Colonic mucosa (tissue), 4 donors: ENCODE measurements at regions not wholly inside any gene's neighbourhood (a gene's known extent, or its start where the extent isn't known, plus 50 kb on each side); places are given as distances from the start of the nearest gene placed in this dataset.
A peak's percentile ranks its signal among the peaks of the same experiment; 100 is the strongest.
"Not testable (repeated sequence)": the region's sequence is repeated elsewhere in the genome, so short reads cannot be mapped to it uniquely, and the experiment has no call there.

Experiments
- DNase-seq: peaks from one replicate; pipeline ENCODE4 v3.0.0-alpha.2; 2020
- H3K27ac ChIP-seq: fragments of 200-600 bp; one replicate; pipeline ENCODE4 v1.8.0; 2021
- H3K27me3 ChIP-seq: fragments of 200-600 bp; one replicate; pipeline ENCODE4 v1.8.0; 2021
- H3K36me3 ChIP-seq: fragments of 200-600 bp; one replicate; pipeline ENCODE4 v1.8.0; 2021
- H3K4me1 ChIP-seq: fragments of 200-600 bp; one replicate; pipeline ENCODE4 v1.8.0; 2021; ENCODE audit warnings: mild to moderate bottlenecking
- H3K4me3 ChIP-seq: fragments of 200-600 bp; one replicate; pipeline ENCODE4 v1.8.0; 2021
- H3K9ac ChIP-seq, 2 donors: one replicate each; pipeline ENCODE4 v1.7.0; 2013; ENCODE audit warnings: control low read depth in 2 of 2, low read depth in 2 of 2, low read length in 2 of 2
- H3K9me3 ChIP-seq: fragments of 200-600 bp; one replicate; pipeline ENCODE4 v1.8.0; 2021
- intact Hi-C: fragments of 100-400 bp; cut with DNase I; formaldehyde crosslinking; loops from one replicate; pipeline ENCODE4 v1.14.1; 2022
- TF ChIP-seq, protein P1 (sequence below): fragments of 200-600 bp; IDR thresholded peaks from one replicate; pipeline ENCODE4 v1.8.0; 2022; ENCODE audit warnings: antibody characterized with exemption, mild to moderate bottlenecking
- donor health status: healthy.
- donor health status: DM: no; HTN: no; CAD: no.
- donor health status: DM: no; HTN: no; CAD: no.

GRCh38 chr16:85240982-85241924 is 129.0 kb upstream of the CIBAR2 start:
- intact Hi-C loops, result no loop called here
- H3K27ac ChIP-seq, result no peak overlapping the region
- H3K4me1 ChIP-seq, result no peaks in the 10 kb centered on the region
- H3K27me3 ChIP-seq, result peaks cover 6% of the 10 kb centered on the region
- H3K9ac ChIP-seq, result no peak overlapping the region
- no peak overlapping the region for H3K4me3 ChIP-seq
- TF ChIP-seq, protein P1, sequence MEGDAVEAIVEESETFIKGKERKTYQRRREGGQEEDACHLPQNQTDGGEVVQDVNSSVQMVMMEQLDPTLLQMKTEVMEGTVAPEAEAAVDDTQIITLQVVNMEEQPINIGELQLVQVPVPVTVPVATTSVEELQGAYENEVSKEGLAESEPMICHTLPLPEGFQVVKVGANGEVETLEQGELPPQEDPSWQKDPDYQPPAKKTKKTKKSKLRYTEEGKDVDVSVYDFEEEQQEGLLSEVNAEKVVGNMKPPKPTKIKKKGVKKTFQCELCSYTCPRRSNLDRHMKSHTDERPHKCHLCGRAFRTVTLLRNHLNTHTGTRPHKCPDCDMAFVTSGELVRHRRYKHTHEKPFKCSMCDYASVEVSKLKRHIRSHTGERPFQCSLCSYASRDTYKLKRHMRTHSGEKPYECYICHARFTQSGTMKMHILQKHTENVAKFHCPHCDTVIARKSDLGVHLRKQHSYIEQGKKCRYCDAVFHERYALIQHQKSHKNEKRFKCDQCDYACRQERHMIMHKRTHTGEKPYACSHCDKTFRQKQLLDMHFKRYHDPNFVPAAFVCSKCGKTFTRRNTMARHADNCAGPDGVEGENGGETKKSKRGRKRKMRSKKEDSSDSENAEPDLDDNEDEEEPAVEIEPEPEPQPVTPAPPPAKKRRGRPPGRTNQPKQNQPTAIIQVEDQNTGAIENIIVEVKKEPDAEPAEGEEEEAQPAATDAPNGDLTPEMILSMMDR, result no peak
- no peak for DNase-seq
- no peaks in the 10 kb centered on the region for H3K36me3 ChIP-seq
- no peaks in the 10 kb centered on the region for H3K9me3 ChIP-seq

GRCh38 chr16:85242140-85242539 is 129.9 kb upstream of the CIBAR2 start:
- TF ChIP-seq, protein P1, result no peak
- Histone ChIP-seq H3K4me3 (no peak overlapping the region), H3K4me1 (no peaks in the 10 kb centered on the region), H3K9me3 (no peaks in the 10 kb centered on the region), H3K9ac (no peak overlapping the region), H3K27ac (no peak overlapping the region), H3K36me3 (no peaks in the 10 kb centered on the region), H3K27me3 (no peaks in the 10 kb centered on the region)
- no peak for DNase-seq
- intact Hi-C loops, result no loop called here

- H3K36me3 ChIP-seq, result no peaks in the 10 kb centered on the region
- no peaks in the 10 kb centered on the region for H3K9me3 ChIP-seq
- no peaks in the 10 kb centered on the region for H3K27me3 ChIP-seq
- intact Hi-C loops, result no loop called here
- H3K9ac ChIP-seq, result no peak overlapping the region
- no peak overlapping the region for H3K27ac ChIP-seq
- no peak for DNase-seq
- H3K4me3 ChIP-seq, result no peak overlapping the region
- TF ChIP-seq, protein P1, result no peak
- H3K4me1 ChIP-seq, result no peaks in the 10 kb centered on the region
Observed at GRCh38 chr16:85243308-85243707, 131.0 kb upstream of the CIBAR2 start.

DNA sequence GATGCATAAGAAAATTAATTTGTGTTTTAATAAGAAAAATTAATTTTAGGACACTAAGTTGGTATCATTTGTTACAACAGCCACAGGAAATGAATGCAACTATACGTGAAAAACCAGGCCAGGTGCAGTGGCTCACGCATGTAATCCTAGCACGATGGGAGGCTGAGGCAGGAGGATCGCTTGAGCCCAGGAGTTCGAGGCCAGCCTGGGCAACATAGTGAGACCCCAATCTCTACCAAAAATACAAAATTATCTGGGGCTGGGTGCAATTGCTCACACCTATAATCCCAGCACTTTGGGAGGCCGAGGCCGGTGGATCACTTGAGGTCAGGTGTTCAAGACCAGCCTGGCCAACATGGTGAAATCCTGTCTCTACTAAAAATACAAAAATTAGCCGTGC is 132.2 kb upstream of the CIBAR2 start:
- H3K27me3 ChIP-seq, H3K27ac ChIP-seq, H3K36me3 ChIP-seq, H3K9ac ChIP-seq, H3K4me3 ChIP-seq, H3K9me3 ChIP-seq, DNase-seq, H3K4me1 ChIP-seq, intact Hi-C loops: not testable (repeated sequence)

- H3K9me3 ChIP-seq, result no peaks in the 10 kb centered on the region
- no peaks in the 10 kb centered on the region for H3K36me3 ChIP-seq
- no peaks in the 10 kb centered on the region for H3K4me1 ChIP-seq
- no peak overlapping the region for H3K4me3 ChIP-seq
- no peaks in the 10 kb centered on the region for H3K27me3 ChIP-seq
- TF ChIP-seq, protein P1, result peak; percentile 70
- intact Hi-C loops, result loop anchor here (5.0 kb wide), 1 partner anchor 128 kb away; no protein-coding TSS in a partner anchor
- H3K27ac ChIP-seq, result no peak overlapping the region
- no peak overlapping the region for H3K9ac ChIP-seq
- DNase-seq, result peak; percentile 55
Observed at GRCh38 chr16:85245307-85246172, 133.3 kb upstream of the CIBAR2 start.
